ENCODE measurements at regions not wholly inside any gene's neighbourhood (a gene's known extent, or its start where the extent isn't known, plus 50 kb on each side); places are given as distances from the start of the nearest gene placed in this dataset.

GRCh38 chr2:82508702-82509101 lies 1950.4 kb downstream of the SUCLG1 start:
- Histone ChIP-seq H3K79me2 (ENCODE audit: low read length) (no peaks in the 10 kb centered on the region), H3K9me3 (ENCODE audit: low read length) (no peaks in the 10 kb centered on the region), H4K20me1 (ENCODE audit: low read length) (no peaks in the 10 kb centered on the region), H3K27ac (ENCODE audit: low read length) (no peak overlapping the region), H3K9ac (ENCODE audit: low read length) (no peak overlapping the region), H3K27me3 (ENCODE audit: low read length) (no peaks in the 10 kb centered on the region), H3K4me2 (ENCODE audit: low read length) (no peak overlapping the region), H3F3A (ENCODE audit: low read length, unreplicated experiment) (no peaks in the 10 kb centered on the region), H3K9me2 (replicated peaks; ENCODE audit: low read length) (no peaks in the 10 kb centered on the region), H3K36me3 (ENCODE audit: low read depth, low read length) (no peaks in the 10 kb centered on the region), H3K4me3 (ENCODE audit: low read length) (no peak overlapping the region), H3K4me1 (ENCODE audit: insufficient read depth, low read length) (no peaks in the 10 kb centered on the region), H2AFZ (ENCODE audit: low read length) (no peak overlapping the region)
- TF ChIP-seq EZH2phosphoT487 (IDR thresholded peaks at IDR 0.05; ENCODE audit: borderline replicate concordance, low read length) (no peak), EZH2 (IDR thresholded peaks at IDR 0.05; ENCODE audit: low read length, unreplicated experiment) (no peak)
- TF ChIP-seq, protein P1, sequence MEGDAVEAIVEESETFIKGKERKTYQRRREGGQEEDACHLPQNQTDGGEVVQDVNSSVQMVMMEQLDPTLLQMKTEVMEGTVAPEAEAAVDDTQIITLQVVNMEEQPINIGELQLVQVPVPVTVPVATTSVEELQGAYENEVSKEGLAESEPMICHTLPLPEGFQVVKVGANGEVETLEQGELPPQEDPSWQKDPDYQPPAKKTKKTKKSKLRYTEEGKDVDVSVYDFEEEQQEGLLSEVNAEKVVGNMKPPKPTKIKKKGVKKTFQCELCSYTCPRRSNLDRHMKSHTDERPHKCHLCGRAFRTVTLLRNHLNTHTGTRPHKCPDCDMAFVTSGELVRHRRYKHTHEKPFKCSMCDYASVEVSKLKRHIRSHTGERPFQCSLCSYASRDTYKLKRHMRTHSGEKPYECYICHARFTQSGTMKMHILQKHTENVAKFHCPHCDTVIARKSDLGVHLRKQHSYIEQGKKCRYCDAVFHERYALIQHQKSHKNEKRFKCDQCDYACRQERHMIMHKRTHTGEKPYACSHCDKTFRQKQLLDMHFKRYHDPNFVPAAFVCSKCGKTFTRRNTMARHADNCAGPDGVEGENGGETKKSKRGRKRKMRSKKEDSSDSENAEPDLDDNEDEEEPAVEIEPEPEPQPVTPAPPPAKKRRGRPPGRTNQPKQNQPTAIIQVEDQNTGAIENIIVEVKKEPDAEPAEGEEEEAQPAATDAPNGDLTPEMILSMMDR (conservative IDR thresholded peaks at IDR 0.05; ENCODE audit: low read depth, low read length) = no peak
- DNase-seq (no peak), ATAC-seq (no peak)
- no TSS peak for BruUV-seq (replicated peaks)
- CTCF ChIA-PET = no interaction called here
- POLR2A ChIA-PET (ENCODE audit: unreplicated experiment) = no interaction called here
- intact Hi-C loops (cut with micrococcal nuclease) = no loop called here

- Histone ChIP-seq H3K27ac (ENCODE audit: low read length) (no peak overlapping the region), H3F3A (ENCODE audit: low read length, unreplicated experiment) (no peaks in the 10 kb centered on the region), H3K9me2 (replicated peaks; ENCODE audit: low read length) (no peaks in the 10 kb centered on the region), H2AFZ (ENCODE audit: low read length) (no peak overlapping the region), H3K36me3 (ENCODE audit: low read depth, low read length) (no peaks in the 10 kb centered on the region), H3K9ac (ENCODE audit: low read length) (no peak overlapping the region), H3K79me2 (ENCODE audit: low read length) (no peaks in the 10 kb centered on the region), H3K9me3 (ENCODE audit: low read length) (no peaks in the 10 kb centered on the region), H3K4me2 (ENCODE audit: low read length) (no peak overlapping the region), H4K20me1 (ENCODE audit: low read length) (no peaks in the 10 kb centered on the region), H3K4me3 (ENCODE audit: low read length) (no peak overlapping the region), H3K27me3 (ENCODE audit: low read length) (no peaks in the 10 kb centered on the region), H3K4me1 (ENCODE audit: insufficient read depth, low read length) (no peaks in the 10 kb centered on the region)
- no peak for DNase-seq
- no TSS peak for BruUV-seq (replicated peaks)
- POLR2A ChIA-PET (ENCODE audit: unreplicated experiment) = no interaction called here
- TF ChIP-seq, protein P1 (conservative IDR thresholded peaks at IDR 0.05; ENCODE audit: low read depth, low read length) = no peak
- no peak for TF ChIP-seq EZH2phosphoT487 (IDR thresholded peaks at IDR 0.05; ENCODE audit: borderline replicate concordance, low read length)
- TF ChIP-seq EZH2 (IDR thresholded peaks at IDR 0.05; ENCODE audit: low read length, unreplicated experiment) = no peak
- CTCF ChIA-PET = no interaction called here
- no peak for ATAC-seq
- intact Hi-C loops (cut with micrococcal nuclease) = no loop called here
These were observed 1951.4 kb downstream of the SUCLG1 start for GRCh38 chr2:82507657-82508056.

- Histone ChIP-seq H3K27ac (ENCODE audit: low read length) (no peak overlapping the region), H3K27me3 (ENCODE audit: low read length) (no peaks in the 10 kb centered on the region), H3K36me3 (ENCODE audit: low read depth, low read length) (no peaks in the 10 kb centered on the region), H3F3A (ENCODE audit: low read length, unreplicated experiment) (no peaks in the 10 kb centered on the region), H3K4me2 (ENCODE audit: low read length) (no peak overlapping the region), H3K9ac (ENCODE audit: low read length) (no peak overlapping the region), H3K9me3 (ENCODE audit: low read length) (peaks cover 7% of the 10 kb centered on the region; the same call in 1 of the 2 replicates), H3K9me2 (replicated peaks; ENCODE audit: low read length) (no peaks in the 10 kb centered on the region), H3K4me1 (ENCODE audit: insufficient read depth, low read length) (no peaks in the 10 kb centered on the region), H3K4me3 (ENCODE audit: low read length) (no peak overlapping the region), H3K79me2 (ENCODE audit: low read length) (no peaks in the 10 kb centered on the region), H4K20me1 (ENCODE audit: low read length) (no peaks in the 10 kb centered on the region), H2AFZ (ENCODE audit: low read length) (no peak overlapping the region)
- TF ChIP-seq EZH2 (IDR thresholded peaks at IDR 0.05; ENCODE audit: low read length, unreplicated experiment) (no peak), EZH2phosphoT487 (IDR thresholded peaks at IDR 0.05; ENCODE audit: borderline replicate concordance, low read length) (no peak)
- TF ChIP-seq, protein P1 (conservative IDR thresholded peaks at IDR 0.05; ENCODE audit: low read depth, low read length) = no peak
- no TSS peak for BruUV-seq (replicated peaks)
- ChIA-PET POLR2A (ENCODE audit: unreplicated experiment) (no interaction called here), CTCF (no interaction called here)
- intact Hi-C loops (cut with micrococcal nuclease) = no loop called here
- DNase-seq = no peak
- ATAC-seq = no peak
These were observed 1957.9 kb downstream of the SUCLG1 start for GRCh38 chr2:82501217-82501616.
